Upper lobe of left lung (tissue), 6 donors: ENCODE measurements at regions not wholly inside any gene's neighbourhood (a gene's known extent, or its start where the extent isn't known, plus 50 kb on each side); places are given as distances from the start of the nearest gene placed in this dataset.

Experiments
- ATAC-seq, 2 donors: fragments of 200-7000 bp; cut with Tn5 transposase; one replicate each; pipeline ENCODE4 v1.9.1; 2022; ENCODE audit warnings: mild to moderate bottlenecking in 2 of 2, moderate library complexity in 2 of 2; ENCODE audit not compliant: low FRiP score in 2 of 2
- DNase-seq, 2 donors: peaks; one replicate each; pipeline ENCODE4 v3.0.0-alpha.2; 2019 to 2020
- H3K27ac ChIP-seq, 4 donors: fragments of 200-600 bp; sonication (generic); one replicate each; pipeline ENCODE4 v1.5.1; 2016 to 2019
- H3K27me3 ChIP-seq, 4 donors: fragments of 200-600 bp; sonication (generic); one replicate each; pipeline ENCODE4 v1.5.1; 2017 to 2019
- H3K36me3 ChIP-seq, 4 donors: fragments of 200-600 bp; sonication (generic); one replicate each; pipeline ENCODE4 v1.5.1; 2016 to 2019
- H3K4me1 ChIP-seq, 4 donors: fragments of 200-600 bp; sonication (generic); one replicate each; pipeline ENCODE4 v1.5.1; 2018 to 2019
- H3K4me3 ChIP-seq, 4 donors: fragments of 200-600 bp; sonication (generic); one replicate each; pipeline ENCODE4 v1.5.1; 2017 to 2019; ENCODE audit warnings: mild to moderate bottlenecking in 2 of 4, moderate library complexity in 1 of 4
- H3K9me3 ChIP-seq, 4 donors: fragments of 200-600 bp; sonication (generic); one replicate each; pipeline ENCODE4 v1.5.1; 2018 to 2019
- EP300 ChIP-seq, 4 donors: sonication (generic); formaldehyde crosslinking; IDR thresholded peaks; one replicate each; pipeline ENCODE4 v1.5.1; 2017; ENCODE audit warnings: antibody characterized with exemption in 4 of 4, control low read depth in 2 of 4
- POLR2A ChIP-seq, 4 donors: fragments of 450-650 bp; IDR thresholded peaks; one replicate each; pipeline ENCODE4 v1.5.1; 2016 to 2017; ENCODE audit warnings: antibody characterized with exemption in 4 of 4, mild to moderate bottlenecking in 2 of 4
- POLR2AphosphoS5 ChIP-seq, 2 donors: sonication (generic); formaldehyde crosslinking; IDR thresholded peaks; one replicate each; pipeline ENCODE4 v1.5.1; 2017; ENCODE audit warnings: antibody characterized with exemption in 2 of 2
- WGBS, 2 donors: methylation state at CpG; one replicate each; pipeline ENCODE4 v1.1.5; 2017 to 2018; 5-methylcytosine and 5-hydroxymethylcytosine counted together
- TF ChIP-seq, protein P1 (sequence below), 6 experiments: fragments of 450-650 bp in 4 of 6; fragments of 200-600 bp in 2 of 6; sonication (generic) in 2 of 6; IDR thresholded peaks; one replicate each; pipeline ENCODE4 v1.5.1; 2016 to 2019; ENCODE audit warnings: antibody characterized with exemption in 6 of 6
- donor health status: DM: no; HTN: no; CAD: no; lungs with moderate emphysema.
- donor health status: DM: no; HTN: yes; CAD: no; lungs with severe emphysema.

DNA sequence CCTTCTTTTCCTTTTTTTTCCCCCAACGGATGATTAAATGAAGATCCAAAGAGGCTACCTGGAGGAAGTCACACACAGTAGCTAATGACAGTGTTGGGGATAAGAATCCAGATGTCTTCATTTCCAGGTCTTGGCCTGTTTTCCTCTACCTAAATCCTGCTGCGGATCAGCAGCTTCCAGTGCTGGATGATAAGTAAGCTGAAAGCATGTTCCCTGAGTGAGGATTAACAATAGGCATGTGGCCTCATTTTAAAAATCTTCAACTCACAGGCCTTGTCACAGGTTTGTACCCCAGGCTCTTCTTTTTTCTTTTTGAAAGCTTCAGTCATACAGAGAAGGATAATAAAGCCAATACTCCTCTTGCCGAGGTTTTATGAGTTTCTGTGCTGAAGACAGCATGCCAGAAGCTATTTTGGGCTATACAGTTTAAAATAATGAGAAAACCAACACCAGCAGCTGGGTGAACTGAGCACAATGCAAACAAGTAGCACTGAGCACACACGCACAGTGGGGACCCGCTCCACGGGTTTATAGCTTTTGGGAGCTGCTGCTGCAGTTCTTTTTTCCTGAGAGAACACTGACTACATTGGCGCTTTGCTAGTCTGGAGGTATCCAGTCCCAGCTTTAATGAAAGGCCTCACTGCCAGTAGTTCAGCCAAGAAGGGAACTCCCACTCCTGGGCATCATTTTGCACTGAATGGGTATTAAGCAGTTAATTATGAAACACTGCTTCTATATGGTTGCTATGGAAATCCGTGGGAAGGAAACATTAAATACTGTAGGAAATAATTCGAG, 184.2 kb upstream of the CTSO start:
- Histone ChIP-seq H3K9me3 (no peaks in the 10 kb centered on the region), H3K4me3 (no peak overlapping the region), H3K4me1 (no peaks in the 10 kb centered on the region), H3K27ac (no peak overlapping the region), H3K27me3 (no peaks in the 10 kb centered on the region), H3K36me3 (no peaks in the 10 kb centered on the region)
- 69 to 72% methylated on average over 9 of the region's 9 CpGs for WGBS, 2 donors
- no peak for ATAC-seq
- DNase-seq, result no peak
- TF ChIP-seq POLR2A (IDR thresholded peaks at IDR 0.05) (no peak), POLR2AphosphoS5 (IDR thresholded peaks at IDR 0.05) (no peak), EP300 (IDR thresholded peaks at IDR 0.05) (no peak)
- TF ChIP-seq, protein P1, sequence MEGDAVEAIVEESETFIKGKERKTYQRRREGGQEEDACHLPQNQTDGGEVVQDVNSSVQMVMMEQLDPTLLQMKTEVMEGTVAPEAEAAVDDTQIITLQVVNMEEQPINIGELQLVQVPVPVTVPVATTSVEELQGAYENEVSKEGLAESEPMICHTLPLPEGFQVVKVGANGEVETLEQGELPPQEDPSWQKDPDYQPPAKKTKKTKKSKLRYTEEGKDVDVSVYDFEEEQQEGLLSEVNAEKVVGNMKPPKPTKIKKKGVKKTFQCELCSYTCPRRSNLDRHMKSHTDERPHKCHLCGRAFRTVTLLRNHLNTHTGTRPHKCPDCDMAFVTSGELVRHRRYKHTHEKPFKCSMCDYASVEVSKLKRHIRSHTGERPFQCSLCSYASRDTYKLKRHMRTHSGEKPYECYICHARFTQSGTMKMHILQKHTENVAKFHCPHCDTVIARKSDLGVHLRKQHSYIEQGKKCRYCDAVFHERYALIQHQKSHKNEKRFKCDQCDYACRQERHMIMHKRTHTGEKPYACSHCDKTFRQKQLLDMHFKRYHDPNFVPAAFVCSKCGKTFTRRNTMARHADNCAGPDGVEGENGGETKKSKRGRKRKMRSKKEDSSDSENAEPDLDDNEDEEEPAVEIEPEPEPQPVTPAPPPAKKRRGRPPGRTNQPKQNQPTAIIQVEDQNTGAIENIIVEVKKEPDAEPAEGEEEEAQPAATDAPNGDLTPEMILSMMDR (IDR thresholded peaks at IDR 0.05), result no peak

DNA sequence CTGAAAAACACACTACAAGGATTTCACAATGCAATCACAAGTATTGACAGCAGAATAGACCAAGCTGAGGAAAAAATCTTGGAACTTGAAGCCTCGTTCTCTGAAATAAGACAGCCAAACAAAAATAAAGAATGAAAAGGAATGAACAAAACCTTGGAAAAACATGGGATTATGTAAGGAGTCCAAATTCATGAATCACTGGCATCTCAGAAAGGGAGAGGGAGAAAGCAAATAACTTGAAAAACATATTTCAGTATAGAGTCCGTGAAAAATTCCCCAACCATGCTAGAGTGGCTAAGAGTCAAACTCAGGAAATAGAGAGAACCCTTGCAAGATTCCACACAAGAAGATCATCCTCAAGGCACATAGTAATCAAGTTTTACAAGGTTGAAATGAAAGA, 178.5 kb upstream of the CTSO start:
- H3K9me3 ChIP-seq, result no peaks in the 10 kb centered on the region
- ATAC-seq, result no peak
- H3K27ac ChIP-seq, result no peak overlapping the region
- H3K4me1 ChIP-seq, result no peaks in the 10 kb centered on the region
- no peaks in the 10 kb centered on the region for H3K36me3 ChIP-seq
- TF ChIP-seq POLR2A (IDR thresholded peaks at IDR 0.05) (no peak), EP300 (IDR thresholded peaks at IDR 0.05) (no peak), POLR2AphosphoS5 (IDR thresholded peaks at IDR 0.05) (no peak)
- TF ChIP-seq, protein P1 (IDR thresholded peaks at IDR 0.05), result no peak
- H3K4me3 ChIP-seq, result no peak overlapping the region
- DNase-seq, result no peak
- WGBS, 2 donors, result 82 to 87% methylated on average over 2 of the region's 2 CpGs
- H3K27me3 ChIP-seq, result no peaks in the 10 kb centered on the region

DNA sequence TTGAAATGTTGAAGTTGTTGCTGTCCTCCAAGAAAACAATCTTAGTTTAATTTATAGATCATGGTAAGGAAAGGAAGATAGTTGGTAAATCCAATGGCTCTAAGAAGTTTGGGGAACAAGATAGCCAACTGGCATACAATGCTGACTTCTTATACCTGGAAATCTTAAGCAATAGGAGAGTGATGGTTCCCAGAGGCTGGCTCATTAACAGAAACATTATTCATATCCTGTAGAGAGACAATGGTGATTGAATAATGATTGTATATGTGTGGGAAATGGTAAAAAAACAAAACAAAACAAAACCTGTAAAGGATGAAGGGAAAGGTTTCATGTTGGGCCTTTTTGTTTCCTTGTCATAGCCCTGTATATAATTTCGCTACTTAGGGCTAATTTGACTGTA, 174.9 kb upstream of the CTSO start:
- no peaks in the 10 kb centered on the region for H3K27me3 ChIP-seq
- no peak for TF ChIP-seq EP300 (IDR thresholded peaks at IDR 0.05)
- TF ChIP-seq, protein P1 (IDR thresholded peaks at IDR 0.05), result no peak
- no peak for TF ChIP-seq POLR2A (IDR thresholded peaks at IDR 0.05)
- no peak for TF ChIP-seq POLR2AphosphoS5 (IDR thresholded peaks at IDR 0.05)
- no peak for ATAC-seq

DNA sequence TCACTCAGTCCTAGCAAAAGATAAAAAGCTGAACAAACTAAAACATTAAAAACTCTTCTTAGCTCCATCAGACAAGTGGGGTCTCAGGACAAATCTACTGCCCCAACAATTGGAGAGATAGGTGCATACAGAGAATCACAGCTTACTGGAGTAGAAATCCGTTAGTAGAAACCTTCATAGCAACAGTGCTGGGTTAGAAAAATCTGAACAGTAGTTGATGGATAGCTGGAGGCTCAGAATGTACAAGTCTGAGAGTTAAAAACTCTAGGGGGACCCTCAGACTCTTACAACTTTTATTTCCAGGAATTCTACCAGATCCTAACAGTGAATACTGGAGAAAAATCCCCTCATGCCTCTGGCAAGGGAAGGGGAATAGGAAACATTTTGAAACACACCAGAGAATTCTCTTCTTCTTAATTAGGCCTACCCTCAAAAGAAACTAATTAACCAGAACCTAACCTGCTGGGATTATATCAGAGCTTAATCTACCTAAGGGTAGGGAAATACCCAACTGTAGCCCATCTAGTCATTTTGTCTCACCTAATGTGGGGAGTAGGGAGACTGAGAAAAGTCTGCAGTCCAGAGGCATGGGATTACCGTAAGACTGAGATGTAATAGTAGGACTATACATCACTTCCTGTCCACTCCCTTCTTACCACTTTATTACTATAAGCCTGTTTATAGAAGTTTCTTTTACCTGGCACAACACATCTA, 165.0 kb upstream of the CTSO start:
- WGBS, 2 donors, result 67 to 79% methylated on average over 2 of the region's 2 CpGs
- no peak for DNase-seq
- TF ChIP-seq EP300 (IDR thresholded peaks at IDR 0.05) (no peak), POLR2A (IDR thresholded peaks at IDR 0.05) (no peak), POLR2AphosphoS5 (IDR thresholded peaks at IDR 0.05) (no peak)
- TF ChIP-seq, protein P1 (IDR thresholded peaks at IDR 0.05), result no peak
- H3K27ac ChIP-seq, result no peak overlapping the region
- H3K9me3 ChIP-seq, result no peaks in the 10 kb centered on the region
- no peak overlapping the region for H3K4me3 ChIP-seq
- no peaks in the 10 kb centered on the region for H3K4me1 ChIP-seq
- no peaks in the 10 kb centered on the region for H3K27me3 ChIP-seq
- no peaks in the 10 kb centered on the region for H3K36me3 ChIP-seq
- ATAC-seq, result no peak

More for the DNA sequence above, 174.9 kb upstream of the CTSO start:
- WGBS, 2 donors, result 0 to 41% methylated on average over 1 of the region's 1 CpG
- no peak overlapping the region for H3K27ac ChIP-seq
- no peaks in the 10 kb centered on the region for H3K4me1 ChIP-seq
- no peaks in the 10 kb centered on the region for H3K36me3 ChIP-seq
- peaks cover 0 to 6% (median 0%) of the 10 kb centered on the region in 4 donors for H3K9me3 ChIP-seq
- no peak for DNase-seq
- H3K4me3 ChIP-seq, result no peak overlapping the region
